Epithelial cell of esophagus (primary cell): ENCODE measurements at regions not wholly inside any gene's neighbourhood (a gene's known extent, or its start where the extent isn't known, plus 50 kb on each side); places are given as distances from the start of the nearest gene placed in this dataset.

Experiments
- DNase-seq: peaks from one replicate; pipeline ENCODE4 v3.0.0; 2010; ENCODE audit warnings: low read depth
- H3K4me3 ChIP-seq: 2 replicates; pipeline ENCODE4 v1.5.1; 2011; ENCODE audit warnings: mild to moderate bottlenecking, low read length, control low read depth
- TF ChIP-seq, protein P1 (sequence below): IDR thresholded peaks from 2 replicates; pipeline ENCODE4 v1.5.1; 2011; ENCODE audit warnings: low read depth, mild to moderate bottlenecking, low read length, control low read depth, inconsistent platforms; ENCODE audit not compliant: insufficient read depth; ENCODE audit errors: missing control alignments

DNA sequence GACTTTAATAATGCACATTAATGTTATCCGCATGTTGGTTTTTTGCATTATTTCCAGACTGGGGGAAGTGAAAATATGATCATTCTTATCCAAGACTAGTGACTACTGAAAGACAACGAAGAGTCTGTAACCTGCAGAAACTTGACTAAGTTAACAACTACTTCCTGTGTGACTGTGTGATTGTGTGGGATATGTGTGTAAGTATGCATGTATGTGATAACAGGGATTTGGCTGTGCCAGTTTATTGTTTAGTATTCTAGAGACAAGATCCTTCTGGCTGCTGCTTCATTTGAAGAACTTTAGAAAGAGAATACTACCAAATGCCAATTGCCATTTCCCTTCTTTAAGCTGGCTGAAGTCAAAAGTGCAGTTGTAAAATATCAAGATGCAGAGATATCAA, 375.7 kb upstream of the PRR16 start:
- TF ChIP-seq, protein P1, sequence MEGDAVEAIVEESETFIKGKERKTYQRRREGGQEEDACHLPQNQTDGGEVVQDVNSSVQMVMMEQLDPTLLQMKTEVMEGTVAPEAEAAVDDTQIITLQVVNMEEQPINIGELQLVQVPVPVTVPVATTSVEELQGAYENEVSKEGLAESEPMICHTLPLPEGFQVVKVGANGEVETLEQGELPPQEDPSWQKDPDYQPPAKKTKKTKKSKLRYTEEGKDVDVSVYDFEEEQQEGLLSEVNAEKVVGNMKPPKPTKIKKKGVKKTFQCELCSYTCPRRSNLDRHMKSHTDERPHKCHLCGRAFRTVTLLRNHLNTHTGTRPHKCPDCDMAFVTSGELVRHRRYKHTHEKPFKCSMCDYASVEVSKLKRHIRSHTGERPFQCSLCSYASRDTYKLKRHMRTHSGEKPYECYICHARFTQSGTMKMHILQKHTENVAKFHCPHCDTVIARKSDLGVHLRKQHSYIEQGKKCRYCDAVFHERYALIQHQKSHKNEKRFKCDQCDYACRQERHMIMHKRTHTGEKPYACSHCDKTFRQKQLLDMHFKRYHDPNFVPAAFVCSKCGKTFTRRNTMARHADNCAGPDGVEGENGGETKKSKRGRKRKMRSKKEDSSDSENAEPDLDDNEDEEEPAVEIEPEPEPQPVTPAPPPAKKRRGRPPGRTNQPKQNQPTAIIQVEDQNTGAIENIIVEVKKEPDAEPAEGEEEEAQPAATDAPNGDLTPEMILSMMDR = no peak
- DNase-seq = peak; percentile 19
- no peak overlapping the region for H3K4me3 ChIP-seq

DNA sequence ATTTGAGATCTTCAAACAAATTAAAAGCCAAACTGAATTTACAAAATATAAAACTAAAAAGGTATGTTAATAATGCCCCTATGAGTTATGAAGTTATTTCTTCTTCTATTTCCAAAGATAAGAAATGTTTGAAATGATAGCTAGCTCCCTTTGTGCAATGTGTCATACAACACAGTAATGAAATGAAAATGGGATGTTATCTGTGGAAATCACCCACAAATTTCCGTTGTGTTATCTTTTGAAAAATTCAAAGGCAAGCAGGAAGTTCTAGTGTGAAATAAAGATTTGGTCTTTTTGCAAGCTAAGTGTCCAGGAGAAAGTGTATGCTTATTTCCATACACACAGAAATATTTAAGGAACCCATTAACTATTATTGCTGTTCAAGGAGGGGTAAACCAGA, 375.3 kb upstream of the PRR16 start:
- no peak overlapping the region for H3K4me3 ChIP-seq
- no peak for DNase-seq
- TF ChIP-seq, protein P1 = no peak

DNA sequence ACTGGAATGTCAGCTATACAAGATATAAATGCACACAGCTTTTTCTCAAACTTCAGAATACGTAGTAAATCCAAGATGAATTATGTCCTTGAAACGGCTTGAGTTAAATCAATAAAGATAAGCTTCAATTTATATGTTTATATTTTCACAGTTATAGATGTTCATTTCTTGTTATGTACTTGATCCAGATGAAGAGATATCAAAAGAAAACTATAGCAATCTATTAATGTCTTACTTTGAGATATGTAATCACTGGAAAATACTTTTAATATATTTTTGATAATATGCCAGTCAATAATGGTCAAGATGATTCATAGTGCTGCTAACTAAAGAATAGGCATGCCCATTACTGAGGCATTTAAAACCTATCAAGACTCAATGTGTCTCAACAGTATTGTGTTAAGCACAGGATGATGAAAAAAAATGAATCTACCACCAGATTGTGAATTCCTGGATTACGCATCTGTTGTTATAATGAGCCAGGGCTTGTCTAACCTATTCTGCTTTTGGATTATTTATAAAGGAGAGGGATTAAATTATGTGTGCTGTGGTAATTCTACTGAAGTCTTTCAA, 372.6 kb upstream of the PRR16 start:
- TF ChIP-seq, protein P1 = no peak
- H3K4me3 ChIP-seq = no peak overlapping the region
- DNase-seq = peak; percentile 56

DNA sequence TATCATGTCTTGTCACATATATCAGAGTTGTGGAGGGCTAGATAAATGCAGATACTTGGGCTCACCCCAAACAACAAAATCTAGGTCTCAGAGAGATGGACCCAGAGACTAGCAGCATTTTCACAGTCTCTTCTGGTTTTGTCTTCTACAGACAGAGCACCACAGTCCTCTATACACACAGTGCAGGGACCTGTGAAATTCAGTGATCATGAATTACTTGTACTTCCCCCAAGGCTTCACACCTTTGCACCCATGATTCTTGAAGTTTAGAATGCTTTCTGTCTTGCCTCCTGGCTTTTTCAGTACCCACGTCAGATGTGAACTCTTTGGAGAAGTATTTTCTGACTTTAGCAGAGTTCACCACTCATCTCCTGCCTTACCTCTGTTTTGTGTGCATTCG, 371.5 kb upstream of the PRR16 start:
- TF ChIP-seq, protein P1 = no peak
- H3K4me3 ChIP-seq = no peak overlapping the region
- no peak for DNase-seq

DNA sequence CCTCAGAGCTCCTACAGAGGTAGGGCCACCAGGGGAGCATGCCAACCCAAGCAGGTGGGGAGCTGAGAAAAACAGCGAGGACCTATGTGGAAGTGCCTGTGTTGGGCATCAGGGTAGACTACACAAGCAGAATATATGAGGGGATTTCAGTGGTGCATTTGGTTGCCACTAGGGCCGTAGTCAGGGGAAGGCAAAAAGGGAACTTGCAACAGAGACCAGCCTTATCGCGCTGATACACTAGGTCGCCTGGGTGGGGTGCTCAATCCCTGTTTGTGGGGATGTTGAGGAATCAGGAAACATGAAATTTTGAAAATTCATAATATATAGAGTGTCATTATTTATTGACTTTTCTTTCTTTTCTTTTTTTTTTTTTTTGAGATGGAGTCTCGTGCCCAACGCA, 370.9 kb upstream of the PRR16 start:
- no peak overlapping the region for H3K4me3 ChIP-seq
- TF ChIP-seq, protein P1 = no peak
- no peak for DNase-seq

DNA sequence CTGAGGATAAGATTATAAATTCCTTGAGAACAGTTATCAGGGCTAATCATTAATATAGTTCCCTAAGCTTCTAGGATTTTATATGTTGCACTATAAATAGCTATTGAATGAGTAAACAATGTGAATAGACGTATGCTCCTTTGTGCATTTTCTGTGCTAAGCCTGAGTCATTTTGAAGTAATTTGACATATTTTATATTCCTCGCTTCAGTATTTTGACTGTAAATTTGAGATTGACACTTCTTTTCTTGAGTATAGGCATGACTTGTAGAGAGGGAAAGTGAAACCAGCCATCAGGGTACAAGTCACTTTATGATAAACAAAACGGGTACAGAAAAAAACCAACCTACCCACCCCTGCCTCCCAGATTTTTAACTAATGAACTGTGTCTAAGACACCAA, 367.7 kb upstream of the PRR16 start:
- no peak overlapping the region for H3K4me3 ChIP-seq
- TF ChIP-seq, protein P1 = no peak
- DNase-seq = peak; percentile 60

DNA sequence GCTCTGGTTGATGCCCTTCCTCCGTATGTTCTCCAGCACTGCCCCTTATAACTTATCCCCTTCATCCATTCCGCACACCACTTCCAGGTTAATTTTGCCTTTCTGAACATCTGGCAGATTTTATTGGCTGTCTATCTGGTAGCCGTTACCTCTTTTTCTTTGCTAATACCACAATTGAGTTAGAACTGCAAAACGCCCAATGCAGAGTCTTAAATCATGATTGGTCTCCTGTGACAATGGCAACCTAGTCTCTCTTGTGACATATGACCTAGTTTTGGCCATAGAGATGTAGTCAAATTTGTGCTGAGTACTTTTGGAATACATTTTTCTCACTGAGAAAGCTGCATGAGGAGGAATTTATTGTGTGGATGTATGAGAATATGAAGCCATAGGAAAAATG, 365.7 kb upstream of the PRR16 start:
- H3K4me3 ChIP-seq = no peak overlapping the region
- TF ChIP-seq, protein P1 = no peak
- no peak for DNase-seq
